HG02610 (cell line): ENCODE measurements at regions not wholly inside any gene's neighbourhood (a gene's known extent, or its start where the extent isn't known, plus 50 kb on each side); places are given as distances from the start of the nearest gene placed in this dataset.
"Not testable (repeated sequence)": the region's sequence is repeated elsewhere in the genome, so short reads cannot be mapped to it uniquely, and the experiment has no call there.

Experiments
- ATAC-seq: cut with Tn5 transposase; IDR thresholded peaks from one replicate; pipeline ENCODE4 v1.9.1; 2021; ENCODE audit warnings: mild to moderate bottlenecking, moderate library complexity; ENCODE audit not compliant: unreplicated experiment

GRCh38 chr2:51880153-51880552, 848.2 kb upstream of the NRXN1 start:
- ATAC-seq, result no peak

GRCh38 chr2:51866361-51866760, 834.4 kb upstream of the NRXN1 start:
- ATAC-seq, result no peak

DNA sequence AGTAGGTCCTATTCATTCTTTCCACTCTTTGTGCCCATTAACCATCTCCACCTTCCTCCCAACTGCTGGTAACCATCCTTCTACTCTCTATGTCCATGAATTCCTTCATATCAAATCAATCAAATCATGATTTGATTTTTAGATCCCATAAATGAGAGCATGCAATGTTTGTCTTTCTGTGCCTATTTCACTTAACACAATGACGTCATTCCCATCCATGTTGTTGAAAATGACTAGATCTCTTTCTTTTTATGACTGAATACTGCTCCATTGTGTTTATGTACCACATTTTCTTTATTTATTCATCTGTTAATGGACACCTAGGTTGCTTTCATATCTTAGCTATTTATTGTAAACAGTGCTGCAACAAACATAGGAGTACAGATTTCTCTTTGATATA, 827.3 kb upstream of the NRXN1 start:
- no peak for ATAC-seq

DNA sequence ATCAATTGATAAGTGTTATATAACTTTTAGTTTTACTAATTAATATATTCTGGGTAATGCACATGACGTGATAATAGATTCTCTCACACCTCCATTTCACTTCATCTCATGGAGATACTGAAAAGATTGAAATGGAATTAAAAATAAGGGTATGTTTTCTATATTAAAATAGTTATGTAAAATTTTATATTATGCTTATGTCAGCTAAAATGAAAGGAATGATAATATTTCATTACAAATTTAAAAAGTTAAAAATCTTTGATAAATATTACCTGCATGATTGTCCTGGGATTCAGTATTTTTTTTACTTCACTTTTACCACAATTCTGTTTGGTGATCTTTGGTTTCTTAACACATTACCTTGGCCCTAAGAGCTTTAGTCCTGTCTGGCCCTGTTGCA, 823.8 kb upstream of the NRXN1 start:
- no peak for ATAC-seq

GRCh38 chr2:51846796-51847195, 814.9 kb upstream of the NRXN1 start:
- no peak for ATAC-seq

GRCh38 chr2:51846018-51846417, 814.1 kb upstream of the NRXN1 start:
- ATAC-seq, result no peak

DNA sequence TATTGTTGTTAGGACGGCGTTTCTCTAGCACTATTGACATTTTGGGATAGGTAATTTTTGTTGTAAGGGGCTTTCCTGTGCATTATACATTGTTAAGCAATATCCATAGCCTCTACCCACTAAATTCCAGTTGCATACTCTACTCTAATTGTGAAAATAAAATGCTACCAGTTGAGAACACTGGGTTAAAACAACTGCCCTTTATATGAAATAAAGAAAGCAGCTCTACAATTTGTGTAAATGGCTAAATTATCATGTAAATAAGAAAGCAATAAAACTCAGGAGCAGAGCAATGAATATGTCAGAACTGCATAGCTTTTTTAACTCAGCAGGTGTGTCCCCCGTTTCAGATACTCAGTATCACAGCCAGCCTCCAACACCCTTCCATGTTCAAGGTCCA, 812.7 kb upstream of the NRXN1 start:
- no peak for ATAC-seq

- ATAC-seq, result no peak
These were observed 797.5 kb upstream of the NRXN1 start for GRCh38 chr2:51829477-51829876.

DNA sequence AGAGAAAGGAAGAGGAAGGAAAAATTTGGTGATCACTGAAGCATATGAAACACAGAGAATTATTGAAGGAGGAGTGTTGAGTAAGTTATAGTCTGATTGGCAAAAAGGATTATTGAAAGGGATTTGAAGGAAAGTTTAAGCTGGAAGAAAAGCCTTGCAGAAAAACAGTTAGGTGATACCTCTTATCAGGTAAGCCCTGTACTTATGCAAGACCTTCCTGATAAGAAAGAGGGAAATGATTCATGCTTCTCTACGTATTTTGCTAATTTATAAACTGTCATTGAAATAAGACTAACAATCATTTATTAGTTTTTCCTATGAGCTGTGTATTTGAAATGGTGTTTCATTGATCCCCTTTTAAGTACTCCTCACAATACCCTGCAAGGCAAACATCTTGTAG, 793.9 kb upstream of the NRXN1 start:
- no peak for ATAC-seq

DNA sequence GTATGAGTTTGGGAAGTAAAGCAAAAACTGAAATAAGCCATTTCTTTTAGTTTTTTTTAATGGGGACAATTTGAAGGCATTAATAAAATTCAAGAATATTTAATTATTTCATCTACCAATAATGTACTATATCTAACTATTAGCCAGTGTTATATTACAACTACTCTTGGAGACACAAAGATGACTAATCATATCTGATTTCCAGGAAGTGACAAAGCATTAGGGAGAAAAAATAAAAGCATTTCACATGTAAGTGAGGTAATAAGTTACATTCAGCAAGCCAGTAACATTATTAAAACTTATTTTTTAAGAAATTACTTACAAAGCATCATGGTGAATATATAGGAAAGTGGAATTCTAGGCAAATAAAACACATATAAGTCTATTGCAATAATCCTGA, 781.3 kb upstream of the NRXN1 start:
- no peak for ATAC-seq

- ATAC-seq, result no peak
These were observed 780.4 kb upstream of the NRXN1 start for GRCh38 chr2:51812138-51812866.

DNA sequence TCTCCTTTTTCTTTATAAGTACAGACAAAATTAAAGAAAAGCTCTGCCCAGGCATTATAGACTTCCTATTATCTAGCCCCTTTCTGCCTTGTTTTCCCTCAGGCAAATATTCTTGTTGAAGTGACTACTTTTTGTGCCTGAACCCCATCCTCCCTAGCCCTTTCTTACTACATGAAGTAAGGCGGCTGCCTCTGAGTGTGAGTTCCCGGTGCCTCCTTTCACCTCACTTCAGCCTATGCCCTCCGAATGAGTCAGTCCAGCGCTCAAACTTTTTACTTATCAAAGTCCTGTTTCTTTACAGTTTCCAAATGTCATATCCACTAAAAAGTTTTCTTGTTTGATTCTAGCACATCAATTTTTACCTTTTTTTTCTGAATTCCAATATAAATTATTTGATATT, 778.3 kb upstream of the NRXN1 start:
- ATAC-seq, result no peak

DNA sequence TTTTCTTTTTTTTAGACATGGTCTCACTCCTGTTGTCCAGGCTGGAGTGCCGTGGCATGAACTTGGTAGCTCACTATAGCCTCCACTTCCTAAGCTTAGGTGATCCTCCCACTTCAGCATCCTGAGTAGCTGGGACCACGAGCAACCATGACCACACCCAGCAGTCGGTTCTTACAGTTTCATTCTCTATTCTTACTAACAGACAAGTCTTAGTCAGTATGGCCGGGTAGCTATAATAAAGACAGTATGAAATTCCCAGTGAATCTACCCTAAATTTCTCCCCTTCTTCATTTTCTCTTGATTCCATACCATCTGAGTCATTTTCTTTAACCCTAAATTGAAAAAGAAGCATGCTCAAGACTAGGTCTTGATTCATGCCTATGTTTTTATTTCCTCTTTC, 775.3 kb upstream of the NRXN1 start:
- no peak for ATAC-seq

- ATAC-seq, result no peak
These were observed 763.4 kb upstream of the NRXN1 start for GRCh38 chr2:51795248-51795888.

GRCh38 chr2:51791496-51791895, 759.6 kb upstream of the NRXN1 start:
- no peak for ATAC-seq

DNA sequence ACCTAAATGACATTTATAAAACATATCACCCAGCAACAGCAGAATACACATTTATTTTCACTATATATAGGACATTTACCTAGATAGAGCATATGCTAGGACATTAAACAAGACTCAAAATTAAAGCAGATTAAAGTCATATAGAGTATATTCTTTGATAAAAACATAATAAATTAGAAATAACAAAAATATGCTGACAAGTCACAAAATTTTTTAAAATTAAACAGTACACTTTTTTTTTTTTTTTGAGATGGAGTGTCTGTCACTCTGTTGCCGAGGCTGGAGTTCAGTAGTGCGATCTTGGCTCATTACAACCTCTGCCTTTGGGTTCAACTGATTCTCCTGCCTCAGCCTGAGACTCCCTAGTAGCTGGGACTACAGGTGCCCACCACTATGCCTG, 758.9 kb upstream of the NRXN1 start:
- ATAC-seq, result no peak

- ATAC-seq, result no peak
These were observed 758.0 kb upstream of the NRXN1 start for GRCh38 chr2:51789918-51790317.

- no peak for ATAC-seq
These were observed 751.2 kb upstream of the NRXN1 start for GRCh38 chr2:51782921-51783765.

DNA sequence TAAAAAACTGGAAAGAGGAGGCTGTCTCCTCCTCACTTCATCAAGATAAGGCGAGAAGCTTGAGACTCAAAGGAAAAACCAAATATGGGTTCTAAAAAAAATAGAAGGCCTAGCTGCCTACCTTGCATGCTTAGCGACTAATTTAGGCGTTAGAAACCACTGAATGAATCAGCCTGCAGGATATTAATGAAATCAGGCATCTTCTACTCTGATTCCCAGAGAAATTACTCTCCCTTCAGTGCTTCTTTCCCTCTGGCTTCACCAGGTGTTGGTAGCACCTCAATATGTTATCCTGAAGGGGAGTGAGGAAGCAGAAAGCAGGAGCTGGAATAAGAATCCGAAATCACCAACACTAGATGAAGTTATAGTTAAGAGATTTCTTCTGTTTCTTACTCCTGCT, 749.8 kb upstream of the NRXN1 start:
- no peak for ATAC-seq

GRCh38 chr2:51780353-51780752, 748.4 kb upstream of the NRXN1 start:
- ATAC-seq, result no peak

DNA sequence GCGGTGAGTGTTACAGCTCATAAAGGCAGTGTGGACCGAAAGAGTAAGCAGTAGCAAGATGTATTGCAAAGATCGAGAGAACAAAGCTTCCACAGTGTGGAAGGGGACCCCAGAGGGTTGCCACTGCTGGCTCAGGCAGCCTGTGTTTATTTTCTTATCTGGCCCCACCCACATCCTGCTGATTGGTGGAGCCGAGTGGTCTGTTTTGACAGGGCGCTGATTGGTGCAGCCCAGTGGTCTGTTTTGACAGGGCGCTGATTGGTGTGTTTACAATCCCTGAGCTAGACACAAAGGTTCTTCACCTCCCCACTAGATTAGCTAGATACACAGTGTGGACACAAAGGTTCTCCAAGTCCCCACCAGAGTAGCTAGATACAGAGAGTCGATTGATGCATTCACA, 747.8 kb upstream of the NRXN1 start:
- ATAC-seq, result not testable (repeated sequence)

- no peak for ATAC-seq
These were observed 746.9 kb upstream of the NRXN1 start for GRCh38 chr2:51778806-51779205.
